Stimulated activated naive B cell treated with anti-CD40 and anti-IgM and Interleukin-4, amounts not matched to agents 10 μg/mL and 1 μg/mL and 100 μg/mL, for 72 hours (primary cell): ENCODE measurements at regions not wholly inside any gene's neighbourhood (a gene's known extent, or its start where the extent isn't known, plus 50 kb on each side); places are given as distances from the start of the nearest gene placed in this dataset.
"Not testable (repeated sequence)": the region's sequence is repeated elsewhere in the genome, so short reads cannot be mapped to it uniquely, and the experiment has no call there.

Source experiments
- ATAC-seq, 2 donors: fragments of 150-1000 bp; cut with Tn5 transposase; replicated peaks; 2 replicates each; pipeline ENCODE4 v1.10.0; 2021; ENCODE audit warnings: moderate library complexity in 1 of 2
- DNase-seq: peaks from one replicate; pipeline ENCODE4 v3.0.0; 2021
- H3K27ac Mint-ChIP-seq: one replicate; pipeline ENCODE4 v1.8.0; 2022; ENCODE audit warnings: mild to moderate bottlenecking, mixed read lengths
- H3K27me3 Mint-ChIP-seq, 2 donors: one replicate each; pipeline ENCODE4 v1.8.0; 2022; ENCODE audit warnings: mixed read lengths in 2 of 2
- H3K36me3 Mint-ChIP-seq, 2 donors: one replicate each; pipeline ENCODE4 v1.8.0; 2022; ENCODE audit warnings: mixed read lengths in 2 of 2, mild to moderate bottlenecking in 1 of 2
- H3K4me1 Mint-ChIP-seq, 2 donors: one replicate each; pipeline ENCODE4 v1.8.0; 2022; ENCODE audit warnings: mixed read lengths in 2 of 2, mild to moderate bottlenecking in 1 of 2
- H3K4me3 Mint-ChIP-seq, 2 donors: one replicate each; pipeline ENCODE4 v1.8.0; 2022; ENCODE audit warnings: mild to moderate bottlenecking in 2 of 2, mixed read lengths in 2 of 2, moderate library complexity in 1 of 2
- H3K9me3 Mint-ChIP-seq, 2 donors: one replicate each; pipeline ENCODE4 v1.8.0; 2022; ENCODE audit warnings: mixed read lengths in 2 of 2, mild to moderate bottlenecking in 1 of 2

GRCh38 chr5:82446809-82447208 is 168.7 kb upstream of the RPS23 start:
- no peak for ATAC-seq
- no peak overlapping the region for H3K4me3 Mint-ChIP-seq

GRCh38 chr5:82445726-82446335 is 167.7 kb upstream of the RPS23 start:
- no peak overlapping the region for H3K27ac Mint-ChIP-seq
- no peaks in the 10 kb centered on the region for H3K4me1 Mint-ChIP-seq
- H3K27me3 Mint-ChIP-seq, result no peaks in the 10 kb centered on the region
- H3K4me3 Mint-ChIP-seq, result no peak overlapping the region
- no peaks in the 10 kb centered on the region for H3K36me3 Mint-ChIP-seq
- DNase-seq (no peak), ATAC-seq (no peak)
- peaks cover 0 to under 1% of the 10 kb centered on the region in 2 donors for H3K9me3 Mint-ChIP-seq

More at GRCh38 chr5:82446809-82447208, 168.7 kb upstream of the RPS23 start:
- no peak overlapping the region for H3K27ac Mint-ChIP-seq
- no peaks in the 10 kb centered on the region for H3K4me1 Mint-ChIP-seq
- peaks cover 0 to under 1% of the 10 kb centered on the region in 2 donors for H3K9me3 Mint-ChIP-seq
- DNase-seq, result no peak
- no peaks in the 10 kb centered on the region for H3K27me3 Mint-ChIP-seq
- no peaks in the 10 kb centered on the region for H3K36me3 Mint-ChIP-seq

- Mint-ChIP-seq H3K4me1 (no peaks in the 10 kb centered on the region), H3K27ac (no peak overlapping the region), H3K4me3 (no peak overlapping the region), H3K36me3 (peaks cover 0 to 2% of the 10 kb centered on the region in 2 donors), H3K27me3 (peaks cover 4 to 5% of the 10 kb centered on the region in 2 donors), H3K9me3 (peaks cover 0 to 7% of the 10 kb centered on the region in 2 donors)
- DNase-seq (no peak), ATAC-seq (no peak)
Observed at GRCh38 chr5:82439750-82440445, 161.7 kb upstream of the RPS23 start.

GRCh38 chr5:82437565-82437964 is 159.4 kb upstream of the RPS23 start:
- not testable (repeated sequence) for ATAC-seq, H3K27ac Mint-ChIP-seq

GRCh38 chr5:82436291-82436690 is 158.1 kb upstream of the RPS23 start:
- Mint-ChIP-seq H3K27me3 (peaks cover 4 to 5% of the 10 kb centered on the region in 2 donors), H3K4me3 (no peak overlapping the region), H3K9me3 (peaks cover 0 to 7% of the 10 kb centered on the region in 2 donors), H3K4me1 (no peaks in the 10 kb centered on the region), H3K27ac (no peak overlapping the region), H3K36me3 (peaks cover 0 to 2% of the 10 kb centered on the region in 2 donors)
- DNase-seq, result no peak
- no peak for ATAC-seq

More at GRCh38 chr5:82437565-82437964, 159.4 kb upstream of the RPS23 start:
- H3K27me3 Mint-ChIP-seq, H3K4me3 Mint-ChIP-seq, H3K9me3 Mint-ChIP-seq, DNase-seq, H3K4me1 Mint-ChIP-seq, H3K36me3 Mint-ChIP-seq: not testable (repeated sequence)

- not testable (repeated sequence) for H3K27ac Mint-ChIP-seq, H3K27me3 Mint-ChIP-seq, H3K4me3 Mint-ChIP-seq, H3K4me1 Mint-ChIP-seq, ATAC-seq, DNase-seq, H3K36me3 Mint-ChIP-seq, H3K9me3 Mint-ChIP-seq
Observed at GRCh38 chr5:82434696-82435660, 156.8 kb upstream of the RPS23 start.

- DNase-seq, result no peak
- Mint-ChIP-seq H3K9me3 (no peaks in the 10 kb centered on the region), H3K4me1 (no peaks in the 10 kb centered on the region), H3K4me3 (no peak overlapping the region), H3K27ac (no peak overlapping the region), H3K36me3 (no peaks in the 10 kb centered on the region), H3K27me3 (peaks cover 0 to 4% of the 10 kb centered on the region in 2 donors)
- no peak for ATAC-seq
Observed at GRCh38 chr5:82426464-82427154, 148.5 kb upstream of the RPS23 start.

- no peaks in the 10 kb centered on the region for H3K36me3 Mint-ChIP-seq
- H3K4me3 Mint-ChIP-seq, result no peak overlapping the region
- ATAC-seq, result no peak
- H3K4me1 Mint-ChIP-seq, result peaks cover 0 to 6% of the 10 kb centered on the region in 2 donors
- H3K27me3 Mint-ChIP-seq, result peaks cover 0 to 4% of the 10 kb centered on the region in 2 donors
- H3K27ac Mint-ChIP-seq, result no peak overlapping the region
- no peak for DNase-seq
- no peaks in the 10 kb centered on the region for H3K9me3 Mint-ChIP-seq
Observed at GRCh38 chr5:82425591-82425990, 147.4 kb upstream of the RPS23 start.

GRCh38 chr5:82424211-82424610 is 146.1 kb upstream of the RPS23 start:
- H3K9me3 Mint-ChIP-seq, result no peaks in the 10 kb centered on the region
- DNase-seq (no peak), ATAC-seq (no peak)
- H3K4me3 Mint-ChIP-seq, result no peak overlapping the region
- peaks cover 0 to 10% of the 10 kb centered on the region in 2 donors for H3K4me1 Mint-ChIP-seq
- peaks cover 0 to 4% of the 10 kb centered on the region in 2 donors for H3K27me3 Mint-ChIP-seq
- H3K27ac Mint-ChIP-seq, result no peak overlapping the region
- H3K36me3 Mint-ChIP-seq, result no peaks in the 10 kb centered on the region

GRCh38 chr5:82422751-82423181 is 144.6 kb upstream of the RPS23 start:
- Mint-ChIP-seq H3K9me3 (no peaks in the 10 kb centered on the region), H3K4me1 (peaks cover 3 to 10% of the 10 kb centered on the region in 2 donors), H3K4me3 (no peak overlapping the region), H3K27ac (no peak overlapping the region), H3K36me3 (no peaks in the 10 kb centered on the region), H3K27me3 (peaks cover 0 to 4% of the 10 kb centered on the region in 2 donors)
- ATAC-seq, result no peak
- DNase-seq, result no peak

- Mint-ChIP-seq H3K27me3 (peaks cover 0 to 4% of the 10 kb centered on the region in 2 donors), H3K4me1 (peaks cover 3 to 15% of the 10 kb centered on the region in 2 donors), H3K4me3 (no peak overlapping the region), H3K9me3 (no peaks in the 10 kb centered on the region), H3K27ac (no peak overlapping the region), H3K36me3 (no peaks in the 10 kb centered on the region)
- DNase-seq (no peak), ATAC-seq (no peak)
Observed at GRCh38 chr5:82422001-82422740, 144.0 kb upstream of the RPS23 start.

- peaks cover 0 to 4% of the 10 kb centered on the region in 2 donors for H3K27me3 Mint-ChIP-seq
- ATAC-seq (no peak), DNase-seq (no peak)
- no peak overlapping the region for H3K4me3 Mint-ChIP-seq
- peaks cover 3 to 15% of the 10 kb centered on the region in 2 donors for H3K4me1 Mint-ChIP-seq
- H3K9me3 Mint-ChIP-seq, result no peaks in the 10 kb centered on the region
- no peaks in the 10 kb centered on the region for H3K36me3 Mint-ChIP-seq
- H3K27ac Mint-ChIP-seq, result no peak overlapping the region
Observed at GRCh38 chr5:82421119-82421518, 143.0 kb upstream of the RPS23 start.

- H3K36me3 Mint-ChIP-seq, ATAC-seq: not testable (repeated sequence)
Observed at GRCh38 chr5:82420524-82420923, 142.4 kb upstream of the RPS23 start.

More at GRCh38 chr5:82420524-82420923, 142.4 kb upstream of the RPS23 start:
- H3K9me3 Mint-ChIP-seq, H3K27ac Mint-ChIP-seq, DNase-seq, H3K4me3 Mint-ChIP-seq, H3K27me3 Mint-ChIP-seq: not testable (repeated sequence)
- peaks cover 3 to 15% of the 10 kb centered on the region in 2 donors for H3K4me1 Mint-ChIP-seq
